GM21717 (cell line): ENCODE measurements at regions not wholly inside any gene's neighbourhood (a gene's known extent, or its start where the extent isn't known, plus 50 kb on each side); places are given as distances from the start of the nearest gene placed in this dataset.

Experiments
- ATAC-seq: cut with Tn5 transposase; IDR thresholded peaks from one replicate; pipeline ENCODE4 v1.9.1; 2021; ENCODE audit warnings: mild to moderate bottlenecking, moderate library complexity; ENCODE audit not compliant: unreplicated experiment

GRCh38 chr3:23663661-23664186, 142.0 kb upstream of the UBE2E1 start:
- no peak for ATAC-seq

DNA sequence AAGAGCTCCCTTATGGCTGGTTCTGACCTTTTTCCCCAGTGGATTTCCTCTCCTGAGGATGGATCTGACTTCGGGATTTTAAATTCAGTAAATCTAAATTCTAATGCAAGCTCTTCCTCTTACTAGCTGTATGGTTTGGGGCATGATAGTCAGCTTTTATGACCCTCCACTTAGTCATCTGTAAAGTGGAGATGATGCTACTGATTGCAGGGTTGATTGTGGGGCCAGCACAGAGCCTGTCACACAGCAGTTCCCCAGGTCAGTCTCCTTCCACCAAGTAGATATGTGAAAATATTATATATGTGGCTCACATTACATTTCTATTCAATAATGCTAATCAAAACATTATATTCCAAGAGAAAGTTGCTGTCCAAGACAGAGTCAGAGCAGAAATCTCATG, 141.3 kb upstream of the UBE2E1 start:
- no peak for ATAC-seq

- ATAC-seq = no peak
These were observed 140.0 kb upstream of the UBE2E1 start for GRCh38 chr3:23665741-23666140.

GRCh38 chr3:23666818-23667217, 138.9 kb upstream of the UBE2E1 start:
- ATAC-seq = no peak

DNA sequence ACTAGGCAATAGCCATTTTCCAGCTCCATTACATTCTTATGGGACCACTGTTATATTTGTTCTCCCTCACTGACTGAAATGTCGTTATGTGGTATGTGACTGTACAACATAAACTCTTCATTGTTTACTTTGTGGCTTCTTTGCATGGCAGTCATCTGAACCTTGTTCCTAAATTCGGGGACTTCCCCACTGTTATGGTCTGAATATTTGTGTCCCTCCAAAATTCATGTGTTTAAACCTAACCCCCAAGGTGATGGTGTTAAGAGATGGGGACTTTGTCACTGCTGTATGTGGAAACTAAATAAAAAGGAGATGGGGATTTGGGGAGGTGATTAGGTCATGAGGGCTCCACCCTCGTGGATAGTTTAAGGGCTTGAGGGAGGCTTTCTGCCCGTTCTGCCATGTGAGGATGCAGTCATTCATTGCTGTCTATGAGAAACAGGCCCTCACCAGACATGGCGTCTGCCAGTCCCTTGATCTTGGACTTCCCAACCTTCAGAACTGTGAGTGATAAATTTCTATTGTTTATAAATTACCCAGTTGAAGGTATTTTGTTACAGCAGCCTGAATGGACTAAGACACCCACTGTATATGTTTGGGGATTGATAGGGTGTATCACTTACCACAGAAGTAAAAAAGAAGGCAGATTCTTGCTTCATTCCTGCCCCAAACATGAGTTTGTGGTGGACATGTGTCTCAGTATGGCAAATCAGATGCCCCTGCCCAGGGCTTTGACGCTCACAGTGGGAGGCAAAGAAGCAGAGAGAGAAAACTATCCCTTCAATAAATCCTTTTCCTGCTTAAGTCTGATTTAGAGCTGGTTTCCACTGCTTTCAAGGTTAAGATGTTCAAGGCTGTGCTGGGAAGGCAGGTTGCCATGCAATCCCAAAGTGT, 138.0 kb upstream of the UBE2E1 start:
- no peak for ATAC-seq

GRCh38 chr3:23668430-23668904, 137.3 kb upstream of the UBE2E1 start:
- ATAC-seq = no peak

DNA sequence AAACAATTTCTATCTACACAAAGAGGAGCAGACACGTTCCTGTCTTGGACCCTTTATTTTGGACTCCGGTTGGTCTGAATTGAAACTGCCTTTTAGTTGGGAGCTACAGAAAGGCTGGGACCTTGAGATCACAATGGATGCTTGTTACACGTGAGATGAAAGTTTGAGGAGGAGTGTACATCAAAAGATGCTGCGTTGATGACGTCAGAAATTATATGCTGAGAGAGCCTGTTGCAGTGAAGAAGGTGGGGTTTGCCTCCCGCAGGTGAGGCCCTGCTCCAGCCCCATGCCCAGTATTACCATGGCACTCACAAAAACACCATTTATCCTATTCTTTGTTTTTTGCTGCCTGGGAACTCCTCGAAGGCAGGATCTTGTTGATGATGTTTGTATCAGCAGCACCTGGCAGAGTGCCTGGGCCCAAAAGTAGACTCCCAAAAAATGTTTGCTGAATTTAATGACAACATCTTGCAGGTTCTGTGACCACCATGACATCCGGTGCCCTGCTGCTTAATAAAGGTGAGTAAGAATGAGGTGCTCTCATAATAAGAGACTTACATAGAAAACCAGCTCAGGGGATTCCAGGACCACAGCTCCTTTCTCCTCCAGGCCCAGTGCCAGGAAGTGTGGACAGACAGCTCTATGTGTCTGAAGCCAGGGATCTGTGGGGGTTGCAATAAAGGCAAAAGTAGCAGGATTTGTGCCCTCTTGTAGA, 136.1 kb upstream of the UBE2E1 start:
- ATAC-seq = no peak

DNA sequence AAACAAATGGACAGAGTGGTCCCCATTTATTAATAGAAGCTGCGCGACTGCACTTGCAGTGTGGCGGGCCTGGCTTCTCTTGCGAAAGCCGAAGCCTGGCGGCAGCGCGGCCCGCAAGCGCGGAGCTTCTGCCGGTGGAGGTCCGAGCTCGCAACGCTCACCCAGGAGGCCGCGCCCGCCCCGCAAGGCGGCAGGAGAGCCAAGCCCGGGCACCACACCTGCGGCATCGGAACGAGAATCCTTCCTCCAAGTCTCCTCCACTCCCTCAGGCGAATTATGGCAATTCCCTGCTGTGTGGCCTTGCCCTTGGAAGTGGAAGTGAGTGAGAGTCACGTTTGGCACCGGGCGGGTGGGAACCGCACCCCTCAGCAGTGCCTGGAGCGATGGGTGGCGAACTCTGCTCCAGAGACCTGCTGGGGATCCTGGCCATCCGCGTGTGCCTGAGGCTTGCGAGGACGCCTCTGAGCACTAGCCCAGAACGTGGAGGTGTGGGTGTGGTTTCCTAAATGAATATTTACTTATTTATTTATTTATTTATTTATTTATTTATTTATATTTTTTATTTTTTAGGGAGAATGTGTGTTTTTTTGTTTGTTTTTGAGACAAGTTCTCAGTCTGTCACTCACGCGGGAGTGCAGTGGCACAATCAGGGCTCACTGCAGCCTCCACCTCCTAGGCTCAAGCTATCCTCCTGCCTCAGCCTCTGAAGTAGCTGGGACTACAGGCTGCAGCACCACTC, 133.7 kb upstream of the UBE2E1 start:
- no peak for ATAC-seq

GRCh38 chr3:23672628-23673027, 133.1 kb upstream of the UBE2E1 start:
- ATAC-seq = no peak

DNA sequence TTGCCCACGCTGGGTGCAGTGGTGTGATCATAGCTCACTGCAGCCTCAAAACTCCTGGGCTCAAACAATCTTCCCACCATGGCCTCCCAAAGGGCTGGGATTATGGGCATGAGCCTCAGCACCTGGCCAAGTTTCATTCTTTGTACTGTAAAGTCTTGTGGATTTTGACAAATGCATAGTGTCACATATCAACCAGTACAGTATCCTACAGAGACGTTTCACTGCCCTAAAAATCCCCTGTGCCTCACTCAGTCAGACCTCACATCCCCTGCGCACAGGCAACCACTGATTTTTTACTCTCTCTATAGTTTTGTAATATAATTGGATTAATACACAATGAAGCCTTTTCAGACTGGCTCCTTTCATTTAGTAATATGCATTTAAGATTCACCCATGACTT, 130.7 kb upstream of the UBE2E1 start:
- peak; percentile 51 for ATAC-seq

- ATAC-seq = no peak
These were observed 129.7 kb upstream of the UBE2E1 start for GRCh38 chr3:23676093-23676492.

DNA sequence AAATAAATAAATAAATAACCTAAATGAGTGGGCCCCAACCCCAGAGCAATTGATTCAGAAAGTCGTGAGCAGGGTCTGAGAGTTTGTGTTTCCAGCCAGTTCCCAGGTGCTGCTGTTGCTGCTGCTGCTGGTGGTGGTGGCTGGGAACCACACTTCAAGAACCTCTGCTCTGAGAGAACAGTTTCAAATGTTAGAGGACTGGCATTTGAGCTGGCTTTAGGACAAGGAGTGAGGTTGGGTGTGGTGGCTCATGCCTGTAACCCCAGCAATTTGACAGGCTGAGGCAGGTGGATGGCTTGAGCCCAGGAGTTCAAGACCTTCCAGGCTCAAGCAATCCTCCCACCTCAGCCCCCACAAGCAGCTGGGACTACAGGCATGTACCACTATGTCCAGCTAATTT, 123.1 kb upstream of the UBE2E1 start:
- ATAC-seq = no peak

- no peak for ATAC-seq
These were observed 120.1 kb upstream of the UBE2E1 start for GRCh38 chr3:23685541-23686258.

DNA sequence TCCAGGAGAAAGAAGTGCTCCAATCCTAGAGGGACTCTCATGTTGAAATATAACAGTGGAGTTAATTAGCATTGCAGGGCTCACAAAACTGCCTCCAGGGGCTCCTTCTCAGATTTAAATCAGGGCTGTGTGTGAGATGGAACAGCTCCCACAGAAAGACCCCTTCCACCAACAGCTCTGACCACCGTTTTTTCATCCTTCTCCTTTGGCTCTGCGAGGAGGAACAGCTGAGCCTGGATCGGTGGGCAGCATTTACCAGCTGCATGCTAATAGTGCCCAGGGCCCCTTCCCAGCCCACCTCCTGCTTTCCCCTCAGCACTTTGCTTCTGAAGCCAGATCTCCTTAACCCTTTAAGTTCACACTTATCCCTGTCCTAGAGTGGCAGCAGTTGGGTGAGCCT, 119.2 kb upstream of the UBE2E1 start:
- ATAC-seq = no peak

GRCh38 chr3:23691357-23691895, 114.3 kb upstream of the UBE2E1 start:
- ATAC-seq = no peak

GRCh38 chr3:23696842-23697241, 108.9 kb upstream of the UBE2E1 start:
- no peak for ATAC-seq

- no peak for ATAC-seq
These were observed 108.3 kb upstream of the UBE2E1 start for GRCh38 chr3:23697416-23697815.

DNA sequence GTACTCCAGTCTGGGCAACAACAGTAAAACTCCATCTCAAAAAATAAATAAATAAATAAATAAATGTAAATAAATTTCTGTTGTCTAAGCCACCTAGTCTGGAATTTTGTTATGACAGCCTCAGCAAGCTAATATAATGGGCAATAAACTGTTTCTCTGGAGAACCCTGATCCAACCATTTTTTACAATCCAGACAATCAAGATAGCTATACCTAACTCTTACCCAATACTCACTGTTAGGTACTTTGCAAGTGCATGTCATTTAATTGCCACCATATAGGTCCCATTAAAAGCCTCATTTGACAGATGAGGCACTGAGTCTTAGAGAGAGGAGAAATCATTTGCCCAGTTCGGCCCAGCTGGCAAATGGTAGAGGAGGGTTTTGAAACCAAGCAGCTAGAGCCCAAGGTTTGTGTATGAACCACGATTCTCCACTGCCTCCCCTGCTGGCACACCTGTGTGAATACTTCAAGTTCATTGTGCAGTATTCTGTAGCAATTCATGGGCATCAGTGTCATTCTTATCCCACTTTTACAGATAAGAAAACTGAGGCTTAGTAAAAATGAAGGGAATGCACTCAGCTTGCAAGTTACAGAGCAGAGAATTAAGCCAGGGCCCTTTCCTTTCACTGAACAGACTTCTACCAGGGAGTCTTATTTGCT, 107.0 kb upstream of the UBE2E1 start:
- no peak for ATAC-seq

- no peak for ATAC-seq
These were observed 105.1 kb upstream of the UBE2E1 start for GRCh38 chr3:23700616-23701015.
